GM06990 (cell line): ENCODE measurements at regions not wholly inside any gene's neighbourhood (a gene's known extent, or its start where the extent isn't known, plus 50 kb on each side); places are given as distances from the start of the nearest gene placed in this dataset.

Experiments
- DNase-seq: peaks from one replicate; pipeline ENCODE4 v3.0.0-alpha.2; 2011; ENCODE audit not compliant: insufficient read length; ENCODE audit errors: extremely low read depth
- H3K27me3 ChIP-seq: replicated peaks from 2 replicates; pipeline ENCODE4 v1.6.0; 2011; ENCODE audit warnings: low read length; ENCODE audit not compliant: control insufficient read depth, insufficient read depth
- H3K36me3 ChIP-seq: 2 replicates; pipeline ENCODE4 v1.5.1; 2011; ENCODE audit warnings: low read length; ENCODE audit not compliant: control insufficient read depth, insufficient read depth
- H3K4me3 ChIP-seq: replicated peaks from 2 replicates; pipeline ENCODE4 v1.5.1; 2011; ENCODE audit warnings: low read depth, mild to moderate bottlenecking, control low read depth, low read length
- TF ChIP-seq, protein P1 (sequence below): IDR thresholded peaks from 2 replicates; pipeline ENCODE4 v1.5.1; 2011; ENCODE audit warnings: low read length, control low read depth, mild to moderate bottlenecking, inconsistent platforms; ENCODE audit not compliant: insufficient read depth, poor library complexity, severe bottlenecking

DNA sequence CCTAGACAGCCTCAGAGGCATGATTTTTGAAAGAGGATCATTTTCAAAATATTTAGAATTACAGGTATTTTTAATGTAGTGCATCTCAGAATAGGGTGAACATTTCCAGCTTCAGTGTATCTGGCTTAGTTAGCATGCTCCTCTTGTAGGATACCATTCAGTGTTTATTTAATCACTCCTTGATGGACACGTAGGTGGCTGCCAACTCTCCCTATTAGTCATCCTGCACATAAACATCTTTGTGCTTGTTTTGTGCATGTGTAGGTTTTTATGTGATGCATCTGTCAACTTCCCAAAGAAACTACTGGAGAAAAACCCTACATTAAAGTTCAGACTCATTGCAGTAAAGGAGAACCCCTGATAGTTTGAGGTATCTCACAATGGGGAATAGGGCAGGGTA is 52.5 kb upstream of the RBM19 start:
- DNase-seq: no peak
- Histone ChIP-seq H3K27me3 (no peaks in the 10 kb centered on the region), H3K36me3 (no peaks in the 10 kb centered on the region), H3K4me3 (no peak overlapping the region)
- TF ChIP-seq, protein P1, sequence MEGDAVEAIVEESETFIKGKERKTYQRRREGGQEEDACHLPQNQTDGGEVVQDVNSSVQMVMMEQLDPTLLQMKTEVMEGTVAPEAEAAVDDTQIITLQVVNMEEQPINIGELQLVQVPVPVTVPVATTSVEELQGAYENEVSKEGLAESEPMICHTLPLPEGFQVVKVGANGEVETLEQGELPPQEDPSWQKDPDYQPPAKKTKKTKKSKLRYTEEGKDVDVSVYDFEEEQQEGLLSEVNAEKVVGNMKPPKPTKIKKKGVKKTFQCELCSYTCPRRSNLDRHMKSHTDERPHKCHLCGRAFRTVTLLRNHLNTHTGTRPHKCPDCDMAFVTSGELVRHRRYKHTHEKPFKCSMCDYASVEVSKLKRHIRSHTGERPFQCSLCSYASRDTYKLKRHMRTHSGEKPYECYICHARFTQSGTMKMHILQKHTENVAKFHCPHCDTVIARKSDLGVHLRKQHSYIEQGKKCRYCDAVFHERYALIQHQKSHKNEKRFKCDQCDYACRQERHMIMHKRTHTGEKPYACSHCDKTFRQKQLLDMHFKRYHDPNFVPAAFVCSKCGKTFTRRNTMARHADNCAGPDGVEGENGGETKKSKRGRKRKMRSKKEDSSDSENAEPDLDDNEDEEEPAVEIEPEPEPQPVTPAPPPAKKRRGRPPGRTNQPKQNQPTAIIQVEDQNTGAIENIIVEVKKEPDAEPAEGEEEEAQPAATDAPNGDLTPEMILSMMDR: no peak
